ENCODE measurements at regions not wholly inside any gene's neighbourhood (a gene's known extent, or its start where the extent isn't known, plus 50 kb on each side); places are given as distances from the start of the nearest gene placed in this dataset.

DNA sequence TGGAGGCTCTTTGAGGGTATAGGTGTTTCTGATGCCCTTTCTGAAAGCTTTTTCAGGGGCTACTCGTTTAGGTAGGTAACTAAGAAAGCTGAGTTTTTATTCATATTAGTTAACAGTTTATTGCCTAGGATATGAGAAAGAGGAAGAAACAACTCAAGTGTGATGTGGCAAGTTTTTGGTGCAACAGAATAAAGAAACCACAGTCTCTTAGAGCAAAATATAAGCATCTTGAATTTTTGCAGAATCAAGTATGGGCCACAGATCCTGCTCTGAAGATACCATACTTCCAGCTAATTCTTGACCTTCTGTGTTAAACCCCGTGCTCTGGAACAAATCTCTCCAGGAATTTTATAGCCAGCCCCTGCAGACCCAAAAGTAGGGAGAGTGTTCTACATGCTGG lies 147.7 kb upstream of the SLC1A4 start:
- H3K79me1 ChIP-seq (ENCODE audit: low read length), result no peaks in the 10 kb centered on the region
- H4K5ac ChIP-seq (ENCODE audit: low read length), result no peak overlapping the region
- no peak overlapping the region for H4K8ac ChIP-seq (ENCODE audit: low read depth, low read length)
- no peak overlapping the region for H3K18ac ChIP-seq (ENCODE audit: low read length)
- no peak overlapping the region for H3K27ac ChIP-seq (ENCODE audit: low read depth, low read length)
- no peak overlapping the region for H3K4me3 ChIP-seq (ENCODE audit: low read length)
- H2BK15ac ChIP-seq (replicated peaks; ENCODE audit: low read depth), result no peak overlapping the region
- no peak overlapping the region for H3K4ac ChIP-seq (ENCODE audit: low read depth, low read length)
- H3K4me2 ChIP-seq (ENCODE audit: low read length), result no peak overlapping the region
- DNase-seq, result no peak
- no peaks in the 10 kb centered on the region for H3K4me1 ChIP-seq (ENCODE audit: control insufficient read depth, low read depth, low read length)
- no peak overlapping the region for H3K23ac ChIP-seq (ENCODE audit: low read length)
- WGBS (ENCODE audit: extremely low coverage, insufficient coverage, low lambda C conversion rate), result no CpG with 5 or more reads among the region's 2 CpGs
- no peak overlapping the region for H3K56ac ChIP-seq (ENCODE audit: low read length)
- no peak overlapping the region for H2BK5ac ChIP-seq (ENCODE audit: low read length)
- no peak overlapping the region for H2BK120ac ChIP-seq (ENCODE audit: low read depth, low read length)
- H3K27me3 ChIP-seq (ENCODE audit: insufficient read depth, low read length, poor library complexity), result no peaks in the 10 kb centered on the region
- no peaks in the 10 kb centered on the region for H3K36me3 ChIP-seq (ENCODE audit: control insufficient read depth, insufficient read depth, low read length)
- no peak overlapping the region for H2AK5ac ChIP-seq (ENCODE audit: low read length)
- H3K79me2 ChIP-seq (ENCODE audit: control insufficient read depth, insufficient read depth, low read length), result no peaks in the 10 kb centered on the region
- no peak overlapping the region for H3K9ac ChIP-seq (ENCODE audit: low read length)

DNA sequence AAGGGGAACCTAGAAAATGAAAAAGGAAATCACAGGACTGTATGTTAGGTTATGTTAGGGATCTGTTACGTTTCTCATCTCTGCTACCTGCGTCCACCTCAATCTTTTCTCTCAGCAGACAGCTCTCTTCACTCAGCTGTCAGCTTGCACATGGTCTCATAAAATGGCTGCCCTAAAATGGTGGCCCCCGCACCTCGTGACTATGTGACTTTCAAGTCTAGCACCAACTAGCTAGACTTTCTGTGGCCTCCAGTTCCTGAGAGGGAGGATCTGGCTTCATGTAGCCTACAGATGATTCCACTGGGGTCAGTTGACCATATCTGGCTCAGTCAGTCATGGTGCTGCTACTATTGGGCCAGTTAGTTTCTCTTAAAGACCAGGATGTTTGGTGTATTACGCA lies 147.2 kb upstream of the SLC1A4 start:
- no peak overlapping the region for H4K5ac ChIP-seq (ENCODE audit: low read length)
- H3K36me3 ChIP-seq (ENCODE audit: control insufficient read depth, insufficient read depth, low read length), result no peaks in the 10 kb centered on the region
- no peaks in the 10 kb centered on the region for H3K79me2 ChIP-seq (ENCODE audit: control insufficient read depth, insufficient read depth, low read length)
- no peak overlapping the region for H3K27ac ChIP-seq (ENCODE audit: low read depth, low read length)
- no CpG with 5 or more reads among the region's 5 CpGs for WGBS (ENCODE audit: extremely low coverage, insufficient coverage, low lambda C conversion rate)
- no peak overlapping the region for H3K18ac ChIP-seq (ENCODE audit: low read length)
- H2BK15ac ChIP-seq (replicated peaks; ENCODE audit: low read depth), result no peak overlapping the region
- H4K8ac ChIP-seq (ENCODE audit: low read depth, low read length), result no peak overlapping the region
- no peak overlapping the region for H3K4me3 ChIP-seq (ENCODE audit: low read length)
- DNase-seq, result no peak
- H3K56ac ChIP-seq (ENCODE audit: low read length), result no peak overlapping the region
- H2AK5ac ChIP-seq (ENCODE audit: low read length), result no peak overlapping the region
- H3K27me3 ChIP-seq (ENCODE audit: insufficient read depth, low read length, poor library complexity), result no peaks in the 10 kb centered on the region
- H3K4ac ChIP-seq (ENCODE audit: low read depth, low read length), result no peak overlapping the region
- H3K79me1 ChIP-seq (ENCODE audit: low read length), result no peaks in the 10 kb centered on the region
- H3K9ac ChIP-seq (ENCODE audit: low read length), result no peak overlapping the region
- no peak overlapping the region for H3K23ac ChIP-seq (ENCODE audit: low read length)
- H3K4me1 ChIP-seq (ENCODE audit: control insufficient read depth, low read depth, low read length), result no peaks in the 10 kb centered on the region
- no peak overlapping the region for H2BK120ac ChIP-seq (ENCODE audit: low read depth, low read length)
- no peak overlapping the region for H2BK5ac ChIP-seq (ENCODE audit: low read length)
- H3K4me2 ChIP-seq (ENCODE audit: low read length), result no peak overlapping the region

DNA sequence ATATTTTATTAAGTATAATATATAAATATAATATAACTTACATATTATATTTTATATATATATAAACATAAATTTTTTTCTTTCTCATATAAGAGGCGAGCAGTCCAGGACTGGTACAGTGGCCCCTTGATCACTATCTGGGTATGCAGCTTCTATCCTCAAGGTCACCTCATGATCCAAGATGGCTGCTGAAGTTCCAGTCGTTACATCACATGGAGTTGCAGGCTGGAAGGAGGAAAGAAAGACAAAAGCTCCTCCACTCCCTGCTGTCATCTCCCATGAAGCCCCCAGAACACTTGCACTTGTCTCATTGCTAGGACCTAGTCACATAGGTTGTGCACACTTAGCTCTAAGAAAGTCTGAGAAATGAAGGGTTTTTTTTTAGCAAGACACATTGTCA lies 145.1 kb upstream of the SLC1A4 start:
- Histone ChIP-seq H3K27ac (ENCODE audit: low read depth, low read length) (no peak overlapping the region), H4K8ac (ENCODE audit: low read depth, low read length) (no peak overlapping the region), H3K4me2 (ENCODE audit: low read length) (no peak overlapping the region), H3K4ac (ENCODE audit: low read depth, low read length) (no peak overlapping the region), H2AK5ac (ENCODE audit: low read length) (no peak overlapping the region), H3K79me2 (ENCODE audit: control insufficient read depth, insufficient read depth, low read length) (no peaks in the 10 kb centered on the region), H4K5ac (ENCODE audit: low read length) (no peak overlapping the region), H2BK5ac (ENCODE audit: low read length) (no peak overlapping the region), H2BK120ac (ENCODE audit: low read depth, low read length) (no peak overlapping the region), H2BK15ac (replicated peaks; ENCODE audit: low read depth) (no peak overlapping the region), H3K4me1 (ENCODE audit: control insufficient read depth, low read depth, low read length) (no peaks in the 10 kb centered on the region), H3K36me3 (ENCODE audit: control insufficient read depth, insufficient read depth, low read length) (no peaks in the 10 kb centered on the region), H3K79me1 (ENCODE audit: low read length) (no peaks in the 10 kb centered on the region), H3K18ac (ENCODE audit: low read length) (no peak overlapping the region), H3K56ac (ENCODE audit: low read length) (no peak overlapping the region), H3K27me3 (ENCODE audit: insufficient read depth, low read length, poor library complexity) (no peaks in the 10 kb centered on the region), H3K9ac (ENCODE audit: low read length) (no peak overlapping the region), H3K4me3 (ENCODE audit: low read length) (no peak overlapping the region), H3K23ac (ENCODE audit: low read length) (no peak overlapping the region)
- no peak for DNase-seq
- WGBS (ENCODE audit: extremely low coverage, insufficient coverage, low lambda C conversion rate), result no CpG with 5 or more reads among the region's 2 CpGs

DNA sequence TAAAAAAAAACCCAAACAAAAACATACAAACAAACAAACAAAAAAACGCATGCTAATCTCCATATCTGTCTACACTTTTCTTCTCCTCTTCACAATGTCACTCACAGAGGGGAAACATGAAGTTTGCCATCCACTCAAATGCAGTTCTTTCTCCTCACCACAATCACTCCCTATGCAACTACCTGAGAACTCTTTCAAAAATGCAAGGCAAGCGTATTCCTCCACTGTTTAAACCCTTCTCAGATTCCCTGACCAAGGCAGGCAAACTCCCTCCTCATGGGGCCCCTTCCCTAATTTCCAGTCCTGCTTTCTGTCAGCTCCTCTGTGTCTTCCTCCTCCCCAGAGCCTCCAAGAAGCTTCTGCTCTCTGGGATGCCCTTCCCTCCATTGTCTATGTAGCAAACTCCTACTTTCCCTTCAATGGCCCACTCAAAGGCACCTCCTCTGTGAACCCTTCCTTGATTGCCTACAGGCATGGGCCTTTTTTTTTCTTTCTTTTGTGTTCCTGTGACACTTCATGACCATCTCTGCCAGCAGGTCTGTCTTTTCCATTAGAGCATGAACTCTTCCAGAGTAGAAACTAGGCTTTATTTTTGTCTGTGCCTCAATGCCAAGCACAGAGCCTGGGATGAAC lies 143.8 kb upstream of the SLC1A4 start:
- H3K79me2 ChIP-seq (ENCODE audit: control insufficient read depth, insufficient read depth, low read length), result no peaks in the 10 kb centered on the region
- no peak overlapping the region for H3K27ac ChIP-seq (ENCODE audit: low read depth, low read length)
- H3K4me1 ChIP-seq (ENCODE audit: control insufficient read depth, low read depth, low read length), result no peaks in the 10 kb centered on the region
- no peak overlapping the region for H4K8ac ChIP-seq (ENCODE audit: low read depth, low read length)
- H3K27me3 ChIP-seq (ENCODE audit: insufficient read depth, low read length, poor library complexity), result no peaks in the 10 kb centered on the region
- no peaks in the 10 kb centered on the region for H3K36me3 ChIP-seq (ENCODE audit: control insufficient read depth, insufficient read depth, low read length)
- H2BK5ac ChIP-seq (ENCODE audit: low read length), result no peak overlapping the region
- no peak overlapping the region for H3K23ac ChIP-seq (ENCODE audit: low read length)
- H2BK15ac ChIP-seq (replicated peaks; ENCODE audit: low read depth), result no peak overlapping the region
- no peak overlapping the region for H2BK120ac ChIP-seq (ENCODE audit: low read depth, low read length)
- no peaks in the 10 kb centered on the region for H3K79me1 ChIP-seq (ENCODE audit: low read length)
- no peak overlapping the region for H3K56ac ChIP-seq (ENCODE audit: low read length)
- H3K9ac ChIP-seq (ENCODE audit: low read length), result no peak overlapping the region
- no peak overlapping the region for H2AK5ac ChIP-seq (ENCODE audit: low read length)
- H3K18ac ChIP-seq (ENCODE audit: low read length), result no peak overlapping the region
- DNase-seq, result no peak
- no CpG with 5 or more reads among the region's 2 CpGs for WGBS (ENCODE audit: extremely low coverage, insufficient coverage, low lambda C conversion rate)
- H3K4me3 ChIP-seq (ENCODE audit: low read length), result no peak overlapping the region
- H3K4me2 ChIP-seq (ENCODE audit: low read length), result no peak overlapping the region
- H3K4ac ChIP-seq (ENCODE audit: low read depth, low read length), result no peak overlapping the region
- H4K5ac ChIP-seq (ENCODE audit: low read length), result no peak overlapping the region

DNA sequence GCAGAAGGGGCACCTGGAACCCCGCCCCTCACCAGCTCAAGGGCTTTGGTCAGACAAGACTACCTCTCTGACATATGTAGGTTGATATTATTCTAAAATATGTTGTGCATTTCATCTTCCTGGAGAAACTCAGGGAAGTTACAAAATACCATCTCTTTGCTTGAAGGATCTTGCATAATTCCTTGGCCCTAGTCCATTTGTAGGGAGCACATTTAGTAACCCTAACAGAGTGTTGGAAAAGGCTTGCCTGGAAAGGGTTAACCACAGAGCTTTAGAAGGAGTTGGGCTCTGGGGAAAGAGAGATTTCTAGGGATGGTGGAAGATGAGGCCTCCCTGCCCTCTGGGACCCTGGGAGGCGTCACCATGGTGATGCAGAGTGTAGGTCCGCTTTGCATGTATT lies 143.0 kb upstream of the SLC1A4 start:
- no peak overlapping the region for H2BK5ac ChIP-seq (ENCODE audit: low read length)
- H4K8ac ChIP-seq (ENCODE audit: low read depth, low read length), result no peak overlapping the region
- H2BK15ac ChIP-seq (replicated peaks; ENCODE audit: low read depth), result no peak overlapping the region
- no peaks in the 10 kb centered on the region for H3K79me2 ChIP-seq (ENCODE audit: control insufficient read depth, insufficient read depth, low read length)
- H3K4me2 ChIP-seq (ENCODE audit: low read length), result no peak overlapping the region
- no peak overlapping the region for H3K4me3 ChIP-seq (ENCODE audit: low read length)
- H3K27me3 ChIP-seq (ENCODE audit: insufficient read depth, low read length, poor library complexity), result no peaks in the 10 kb centered on the region
- WGBS (ENCODE audit: extremely low coverage, insufficient coverage, low lambda C conversion rate), result no CpG with 5 or more reads among the region's 3 CpGs
- no peak overlapping the region for H3K9ac ChIP-seq (ENCODE audit: low read length)
- no peak overlapping the region for H2AK5ac ChIP-seq (ENCODE audit: low read length)
- H3K18ac ChIP-seq (ENCODE audit: low read length), result no peak overlapping the region
- no peak overlapping the region for H3K23ac ChIP-seq (ENCODE audit: low read length)
- no peak overlapping the region for H3K4ac ChIP-seq (ENCODE audit: low read depth, low read length)
- H3K4me1 ChIP-seq (ENCODE audit: control insufficient read depth, low read depth, low read length), result no peaks in the 10 kb centered on the region
- H3K79me1 ChIP-seq (ENCODE audit: low read length), result no peaks in the 10 kb centered on the region
- no peak overlapping the region for H3K56ac ChIP-seq (ENCODE audit: low read length)
- no peak overlapping the region for H4K5ac ChIP-seq (ENCODE audit: low read length)
- H2BK120ac ChIP-seq (ENCODE audit: low read depth, low read length), result no peak overlapping the region
- H3K27ac ChIP-seq (ENCODE audit: low read depth, low read length), result no peak overlapping the region
- no peak for DNase-seq
- H3K36me3 ChIP-seq (ENCODE audit: control insufficient read depth, insufficient read depth, low read length), result no peaks in the 10 kb centered on the region

DNA sequence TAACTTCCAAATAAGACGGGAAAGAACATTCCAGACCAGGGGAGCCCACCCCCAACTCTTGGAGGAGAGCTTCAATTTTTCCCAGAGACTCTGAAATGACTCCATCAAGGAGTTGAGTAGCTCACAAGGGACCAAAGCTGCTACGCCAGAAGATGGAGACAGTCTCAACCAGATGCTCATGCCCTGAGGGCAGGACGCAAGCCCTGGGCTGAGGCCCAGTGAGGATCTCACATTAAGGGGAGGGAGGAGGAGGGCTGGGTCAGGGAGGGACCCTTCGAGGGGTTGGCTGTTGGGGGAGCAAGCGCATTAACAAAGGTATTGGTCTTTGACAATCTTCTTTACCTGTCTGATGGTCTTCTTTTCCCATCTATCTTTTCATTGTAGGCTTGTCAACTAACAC lies 141.3 kb upstream of the SLC1A4 start:
- H3K18ac ChIP-seq (ENCODE audit: low read length), result no peak overlapping the region
- H2BK15ac ChIP-seq (replicated peaks; ENCODE audit: low read depth), result no peak overlapping the region
- no peaks in the 10 kb centered on the region for H3K79me2 ChIP-seq (ENCODE audit: control insufficient read depth, insufficient read depth, low read length)
- no CpG with 5 or more reads among the region's 5 CpGs for WGBS (ENCODE audit: extremely low coverage, insufficient coverage, low lambda C conversion rate)
- H3K4ac ChIP-seq (ENCODE audit: low read depth, low read length), result no peak overlapping the region
- DNase-seq, result peak; percentile 60
- H3K23ac ChIP-seq (ENCODE audit: low read length), result no peak overlapping the region
- H3K9ac ChIP-seq (ENCODE audit: low read length), result no peak overlapping the region
- no peaks in the 10 kb centered on the region for H3K27me3 ChIP-seq (ENCODE audit: insufficient read depth, low read length, poor library complexity)
- no peak overlapping the region for H4K5ac ChIP-seq (ENCODE audit: low read length)
- H3K27ac ChIP-seq (ENCODE audit: low read depth, low read length), result no peak overlapping the region
- H3K79me1 ChIP-seq (ENCODE audit: low read length), result no peaks in the 10 kb centered on the region
- no peak overlapping the region for H4K8ac ChIP-seq (ENCODE audit: low read depth, low read length)
- H3K4me1 ChIP-seq (ENCODE audit: control insufficient read depth, low read depth, low read length), result no peaks in the 10 kb centered on the region
- no peak overlapping the region for H3K56ac ChIP-seq (ENCODE audit: low read length)
- no peak overlapping the region for H2BK120ac ChIP-seq (ENCODE audit: low read depth, low read length)
- H2BK5ac ChIP-seq (ENCODE audit: low read length), result no peak overlapping the region
- H3K4me2 ChIP-seq (ENCODE audit: low read length), result no peak overlapping the region
- no peak overlapping the region for H3K4me3 ChIP-seq (ENCODE audit: low read length)
- no peak overlapping the region for H2AK5ac ChIP-seq (ENCODE audit: low read length)
- H3K36me3 ChIP-seq (ENCODE audit: control insufficient read depth, insufficient read depth, low read length), result no peaks in the 10 kb centered on the region

Measured in mesendoderm (in vitro differentiated cells).